ENCODE measurements at regions not wholly inside any gene's neighbourhood (a gene's known extent, or its start where the extent isn't known, plus 50 kb on each side); places are given as distances from the start of the nearest gene placed in this dataset.

DNA sequence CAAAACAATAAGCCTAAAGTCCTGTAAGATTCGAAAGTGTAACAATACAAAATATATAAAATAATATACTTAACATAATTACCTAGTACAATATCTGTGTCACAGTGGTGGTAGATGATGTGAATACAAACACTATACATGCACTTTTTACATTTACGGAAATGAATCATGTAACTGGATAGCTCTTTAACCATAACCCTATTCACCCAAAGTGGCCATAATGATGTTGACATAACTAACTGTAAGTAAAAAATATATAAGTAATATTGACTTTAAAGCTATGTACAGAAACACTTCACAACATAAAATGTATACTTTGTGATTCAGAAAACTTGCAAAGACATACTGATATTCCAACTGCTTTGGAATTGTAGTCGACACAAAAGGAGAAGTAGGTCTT lies 616.9 kb upstream of the SLC8A1 start:
- no peak for TF ChIP-seq CTCF (IDR thresholded peaks at IDR 0.05)
- TF ChIP-seq POLR2A (IDR thresholded peaks at IDR 0.05): no peak
